OCI-LY1 (cell line): ENCODE measurements at regions not wholly inside any gene's neighbourhood (a gene's known extent, or its start where the extent isn't known, plus 50 kb on each side); places are given as distances from the start of the nearest gene placed in this dataset.

Experiments used
- H2AFZ ChIP-seq: fragments of 200-600 bp; sonication (generic), shearing (Covaris generic); 2 replicates; pipeline ENCODE4 v1.6.0; 2014; ENCODE audit warnings: antibody characterized with exemption, mild to moderate bottlenecking, low read length
- H3F3A ChIP-seq: fragments of 200-600 bp; sonication (generic), shearing (Covaris generic); 2 replicates; pipeline ENCODE4 v1.6.0; 2014; ENCODE audit warnings: mild to moderate bottlenecking, antibody characterized with exemption, low read length, moderate library complexity; ENCODE audit not compliant: insufficient read depth
- H3K27ac ChIP-seq: fragments of 200-600 bp; sonication (generic); 2 replicates; pipeline ENCODE4 v1.5.1; 2014; ENCODE audit warnings: low read length, mixed run types, mild to moderate bottlenecking, low read depth; ENCODE audit not compliant: poor library complexity, severe bottlenecking
- H3K27me3 ChIP-seq: fragments of 200-600 bp; sonication (generic); 2 replicates; pipeline ENCODE4 v1.6.0; 2014; ENCODE audit warnings: antibody characterized with exemption, mild to moderate bottlenecking, low read length, moderate library complexity; ENCODE audit not compliant: insufficient read depth
- H3K36me3 ChIP-seq: fragments of 200-600 bp; sonication (generic); 2 replicates; pipeline ENCODE4 v1.6.1; 2014; ENCODE audit warnings: mild to moderate bottlenecking, antibody characterized with exemption, low read length, moderate library complexity, mixed read lengths; ENCODE audit not compliant: insufficient read depth
- H3K4me1 ChIP-seq: fragments of 200-600 bp; sonication (generic); 2 replicates; pipeline ENCODE4 v1.5.1; 2014; ENCODE audit warnings: mild to moderate bottlenecking, low read length, moderate library complexity; ENCODE audit not compliant: insufficient read depth, severe bottlenecking
- H3K4me2 ChIP-seq: fragments of 200-600 bp; sonication (generic), shearing (Covaris generic); 2 replicates; pipeline ENCODE4 v1.6.1; 2014; ENCODE audit warnings: low read length
- H3K4me3 ChIP-seq: fragments of 200-600 bp; sonication (generic); 2 replicates; pipeline ENCODE4 v1.5.1; 2014; ENCODE audit warnings: low read length, low read depth, mild to moderate bottlenecking, mixed read lengths; ENCODE audit not compliant: poor library complexity, severe bottlenecking
- H3K79me2 ChIP-seq: fragments of 200-600 bp; shearing (Covaris generic); 2 replicates; pipeline ENCODE4 v1.6.1; 2016; ENCODE audit warnings: mixed run types, low read length, mixed read lengths; ENCODE audit not compliant: insufficient read depth
- H3K9ac ChIP-seq: fragments of 200-600 bp; sonication (generic), shearing (Covaris generic); 2 replicates; pipeline ENCODE4 v1.6.1; 2014; ENCODE audit warnings: mild to moderate bottlenecking, low read length, mixed read lengths
- H3K9me2 ChIP-seq: fragments of 200-600 bp; sonication (generic), shearing (Covaris generic); 2 replicates; pipeline ENCODE4 v1.6.1; 2014; ENCODE audit warnings: low read depth, mild to moderate bottlenecking, low read length, mixed read lengths
- H3K9me3 ChIP-seq: fragments of 200-600 bp; shearing (Covaris generic); 2 replicates; pipeline ENCODE4 v1.6.1; 2014; ENCODE audit warnings: low read length, mixed read lengths
- H4K20me1 ChIP-seq: fragments of 200-600 bp; sonication (generic), shearing (Covaris generic); 2 replicates; pipeline ENCODE4 v1.6.0; 2016; ENCODE audit warnings: mild to moderate bottlenecking, low read length; ENCODE audit not compliant: insufficient read depth
- CTCF ChIP-seq: fragments of 200-600 bp; sonication (generic), shearing (Covaris generic); IDR thresholded peaks from 2 replicates; pipeline ENCODE4 v1.5.1; 2017; ENCODE audit warnings: mild to moderate bottlenecking, antibody characterized with exemption, low read length, moderate library complexity, mixed read lengths
- EZH2 ChIP-seq: fragments of 200-600 bp; sonication (generic), shearing (Covaris generic); IDR thresholded peaks from 2 replicates; pipeline ENCODE4 v1.8.0; 2017; ENCODE audit warnings: borderline replicate concordance, mixed run types, mild to moderate bottlenecking, antibody characterized with exemption, low read length, moderate library complexity, mixed read lengths

GRCh38 chr6:120899932-120900331 is 434.3 kb downstream of the TBC1D32 start:
- TF ChIP-seq EZH2 (no peak), CTCF (no peak)
- Histone ChIP-seq H3K79me2 (no peaks in the 10 kb centered on the region), H2AFZ (no peak overlapping the region), H3K27ac (no peak overlapping the region), H3K4me3 (no peak overlapping the region), H4K20me1 (no peaks in the 10 kb centered on the region), H3K9me2 (no peaks in the 10 kb centered on the region), H3K4me2 (no peak overlapping the region), H3K9me3 (no peaks in the 10 kb centered on the region), H3K27me3 (no peaks in the 10 kb centered on the region), H3K9ac (no peak overlapping the region), H3K36me3 (no peaks in the 10 kb centered on the region), H3F3A (no peaks in the 10 kb centered on the region), H3K4me1 (no peaks in the 10 kb centered on the region)

GRCh38 chr6:120894077-120894476 is 440.2 kb downstream of the TBC1D32 start:
- Histone ChIP-seq H4K20me1 (no peaks in the 10 kb centered on the region), H3K27me3 (no peaks in the 10 kb centered on the region), H3K79me2 (no peaks in the 10 kb centered on the region), H3K36me3 (no peaks in the 10 kb centered on the region), H3K27ac (no peak overlapping the region), H3K9me3 (no peaks in the 10 kb centered on the region), H3K4me2 (no peak overlapping the region), H3K9ac (no peak overlapping the region), H3K9me2 (no peaks in the 10 kb centered on the region), H3K4me3 (no peak overlapping the region), H3K4me1 (no peaks in the 10 kb centered on the region), H2AFZ (no peak overlapping the region), H3F3A (no peaks in the 10 kb centered on the region)
- TF ChIP-seq EZH2 (no peak), CTCF (no peak)

GRCh38 chr6:120876931-120877330 is 457.3 kb downstream of the TBC1D32 start:
- Histone ChIP-seq H3K4me3 (no peak overlapping the region), H3K27ac (no peak overlapping the region), H3K9ac (no peak overlapping the region), H3K9me2 (no peaks in the 10 kb centered on the region), H3K27me3 (no peaks in the 10 kb centered on the region), H3K36me3 (no peaks in the 10 kb centered on the region), H3F3A (no peaks in the 10 kb centered on the region), H3K4me2 (no peak overlapping the region), H3K79me2 (no peaks in the 10 kb centered on the region), H3K9me3 (no peaks in the 10 kb centered on the region), H4K20me1 (no peaks in the 10 kb centered on the region), H2AFZ (no peak overlapping the region), H3K4me1 (no peaks in the 10 kb centered on the region)
- TF ChIP-seq CTCF (no peak), EZH2 (no peak)
